T-cell (primary cell): ENCODE measurements at regions not wholly inside any gene's neighbourhood (a gene's known extent, or its start where the extent isn't known, plus 50 kb on each side); places are given as distances from the start of the nearest gene placed in this dataset.

ENCODE experiments used
- ATAC-seq, 4 experiments: fragments of 200-7000 bp in 3 of 4; fragments of 150-1000 bp in 1 of 4; cut with Tn5 transposase; replicated peaks in 1 of 4; 1 replicate in 3 of 4; 2 replicates in 1 of 4; pipeline ENCODE4 v1.10.0; 2021; ENCODE audit warnings: moderate library complexity in 3 of 4, mild to moderate bottlenecking in 2 of 4, moderate number of reproducible peaks in 1 of 4
- CTCF ChIA-PET, 2 donors: fragments of 300-600 bp; sonication (Branson Sonifier 250); formaldehyde crosslinking; loops; one replicate each; lab custom pipeline; 2022; ENCODE audit warnings: antibody characterized with exemption in 2 of 2; lab: Charles Lee
- POLR2A ChIA-PET, 2 donors: fragments of 300-600 bp; sonication (Branson Sonifier 250); formaldehyde crosslinking; loops; one replicate each; lab custom pipeline; 2022; ENCODE audit warnings: antibody characterized with exemption in 2 of 2; lab: Charles Lee
- DNase-seq, 35 experiments: peaks; one replicate each; pipeline versions ENCODE4 v3.0.0 to v3.0.0-alpha.2; 2013 to 2023
- H3K27ac ChIP-seq: one replicate; pipeline ENCODE4 v1.5.1; 2013; ENCODE audit warnings: low read length
- H3K27me3 ChIP-seq, 2 experiments: replicated peaks in 1 of 2; 1 replicate in 1 of 2; 2 replicates in 1 of 2; pipeline versions ENCODE4 v1.6.1 to v1.7.0; 2013; ENCODE audit warnings: low read length in 1 of 2, mixed read lengths in 1 of 2; ENCODE audit not compliant: control insufficient read depth in 2 of 2, insufficient read depth in 2 of 2; ENCODE audit errors: extremely low read depth in 1 of 2
- H3K36me3 ChIP-seq, 2 donors: 1 replicate in 1 of 2; 2 replicates in 1 of 2; pipeline versions ENCODE4 v1.6.1 to v1.7.0; 2013; ENCODE audit warnings: low read length in 1 of 2; ENCODE audit not compliant: control insufficient read depth in 2 of 2, insufficient read depth in 1 of 2; ENCODE audit errors: extremely low read depth in 1 of 2
- H3K4me1 ChIP-seq, 2 experiments: 1 replicate in 1 of 2; 2 replicates in 1 of 2; pipeline versions ENCODE4 v1.6.1 to v1.7.0; 2013; ENCODE audit warnings: low read length in 2 of 2, mixed read lengths in 1 of 2; ENCODE audit not compliant: insufficient read depth in 2 of 2, control insufficient read depth in 1 of 2; ENCODE audit errors: extremely low read depth in 1 of 2
- H3K4me3 ChIP-seq, 2 donors: 1 replicate in 1 of 2; 2 replicates in 1 of 2; pipeline versions ENCODE4 v1.5.1 to v1.7.0; 2013; ENCODE audit warnings: mild to moderate bottlenecking in 2 of 2, low read length in 1 of 2, moderate library complexity in 1 of 2; ENCODE audit not compliant: control insufficient read depth in 1 of 2; ENCODE audit errors: extremely low read depth in 1 of 2
- H3K9me3 ChIP-seq: 2 replicates; pipeline ENCODE4 v1.7.0; 2013
- H3K27ac Mint-ChIP-seq, 2 donors: one replicate each; pipeline ENCODE4 v1.8.0; 2020 to 2021; ENCODE audit warnings: mild to moderate bottlenecking in 2 of 2, mixed read lengths in 2 of 2
- H3K27me3 Mint-ChIP-seq, 2 donors: one replicate each; pipeline ENCODE4 v1.8.0; 2021 to 2022; ENCODE audit warnings: mixed read lengths in 2 of 2
- H3K36me3 Mint-ChIP-seq: one replicate; pipeline ENCODE4 v1.8.0; 2021; ENCODE audit warnings: mixed read lengths
- H3K4me1 Mint-ChIP-seq, 3 donors: one replicate each; pipeline ENCODE4 v1.8.0; 2020 to 2022; ENCODE audit warnings: mixed read lengths in 3 of 3, mild to moderate bottlenecking in 1 of 3
- H3K4me3 Mint-ChIP-seq, 3 donors: one replicate each; pipeline ENCODE4 v1.8.0; 2020 to 2022; ENCODE audit warnings: mild to moderate bottlenecking in 3 of 3, mixed read lengths in 3 of 3, moderate library complexity in 3 of 3
- H3K9me3 Mint-ChIP-seq, 3 donors: one replicate each; pipeline ENCODE4 v1.8.0; 2020 to 2022; ENCODE audit warnings: mixed read lengths in 3 of 3
- WGBS: methylation state at CpG from one replicate; pipeline ENCODE4 v1.1.5; 2013; ENCODE audit warnings: missing lambda C conversion rate; ENCODE audit not compliant: insufficient coverage; 5-methylcytosine and 5-hydroxymethylcytosine counted together

- no peaks in the 10 kb centered on the region for H3K4me1 ChIP-seq
- ChIA-PET CTCF (no interaction called here), POLR2A (no interaction called here)
- no peaks in the 10 kb centered on the region for H3K36me3 ChIP-seq
- WGBS = 51% methylated on average over 4 of the region's 12 CpGs
- peaks cover 0 to 8% (median 7%) of the 10 kb centered on the region in 3 donors for H3K4me1 Mint-ChIP-seq
- H3K4me3 ChIP-seq = no peak overlapping the region
- no peaks in the 10 kb centered on the region for H3K36me3 Mint-ChIP-seq
- H3K9me3 ChIP-seq = no peaks in the 10 kb centered on the region
- H3K27ac Mint-ChIP-seq = no peak overlapping the region
- H3K27me3 Mint-ChIP-seq = peaks cover 4 to 11% of the 10 kb centered on the region in 2 donors
- no peak overlapping the region for H3K27ac ChIP-seq
- no peaks in the 10 kb centered on the region for H3K9me3 Mint-ChIP-seq
- H3K4me3 Mint-ChIP-seq = no peak overlapping the region
- DNase-seq = peak in 8 of 35 experiments; percentile 2 to 19 (median 6)
- H3K27me3 ChIP-seq = no peaks in the 10 kb centered on the region
- ATAC-seq = no peak
Observed at GRCh38 chr6:14396826-14397517, 279.4 kb downstream of the CD83 start.

GRCh38 chr6:14397518-14397901 lies 279.9 kb downstream of the CD83 start:
- no peaks in the 10 kb centered on the region for H3K9me3 Mint-ChIP-seq
- H3K27me3 Mint-ChIP-seq = peaks cover 4 to 11% of the 10 kb centered on the region in 2 donors
- Histone ChIP-seq H3K27me3 (no peaks in the 10 kb centered on the region), H3K4me1 (no peaks in the 10 kb centered on the region), H3K36me3 (no peaks in the 10 kb centered on the region), H3K9me3 (no peaks in the 10 kb centered on the region), H3K4me3 (no peak overlapping the region), H3K27ac (no peak overlapping the region)
- 75% methylated on average over 2 of the region's 6 CpGs for WGBS
- peaks cover 0 to 8% (median 7%) of the 10 kb centered on the region in 3 donors for H3K4me1 Mint-ChIP-seq
- ChIA-PET CTCF (no interaction called here), POLR2A (no interaction called here)
- H3K36me3 Mint-ChIP-seq = no peaks in the 10 kb centered on the region
- ATAC-seq = no peak
- no peak for DNase-seq
- H3K27ac Mint-ChIP-seq = no peak overlapping the region
- no peak overlapping the region for H3K4me3 Mint-ChIP-seq

GRCh38 chr6:14398953-14399352 lies 281.4 kb downstream of the CD83 start:
- Mint-ChIP-seq H3K27me3 (peaks cover 4 to 11% of the 10 kb centered on the region in 2 donors), H3K4me3 (no peak overlapping the region), H3K4me1 (peaks cover 0 to 8% (median 7%) of the 10 kb centered on the region in 3 donors), H3K27ac (no peak overlapping the region), H3K36me3 (no peaks in the 10 kb centered on the region), H3K9me3 (no peaks in the 10 kb centered on the region)
- DNase-seq = no peak
- H3K4me1 ChIP-seq = no peaks in the 10 kb centered on the region
- H3K36me3 ChIP-seq = peaks cover 0 to 4% of the 10 kb centered on the region in 2 donors
- POLR2A ChIA-PET = no interaction called here
- no peaks in the 10 kb centered on the region for H3K9me3 ChIP-seq
- CTCF ChIA-PET = interaction anchor here in 1 of 2 donors (0.6 kb wide), 1 partner anchor 1214 kb away, joined by 3 read pairs; no protein-coding TSS in a partner anchor
- no peak overlapping the region for H3K27ac ChIP-seq
- no peak for ATAC-seq
- H3K27me3 ChIP-seq = no peaks in the 10 kb centered on the region
- 100% methylated on average over 1 of the region's 2 CpGs for WGBS
- H3K4me3 ChIP-seq = no peak overlapping the region

- Mint-ChIP-seq H3K4me1 (peaks cover 0 to 8% (median 7%) of the 10 kb centered on the region in 3 donors), H3K9me3 (no peaks in the 10 kb centered on the region), H3K36me3 (no peaks in the 10 kb centered on the region), H3K27me3 (peaks cover 4 to 11% of the 10 kb centered on the region in 2 donors), H3K27ac (peak overlapping the region in 1 of 2 donors; percentile 33), H3K4me3 (no peak overlapping the region)
- DNase-seq = no peak
- Histone ChIP-seq H3K9me3 (no peaks in the 10 kb centered on the region), H3K4me1 (no peaks in the 10 kb centered on the region), H3K36me3 (peaks cover 0 to 4% of the 10 kb centered on the region in 2 donors), H3K4me3 (no peak overlapping the region), H3K27me3 (no peaks in the 10 kb centered on the region), H3K27ac (no peak overlapping the region)
- POLR2A ChIA-PET = no interaction called here
- ATAC-seq = no peak
- CTCF ChIA-PET = interaction anchor here in 1 of 2 donors (0.6 kb wide), 1 partner anchor 1213 kb away, joined by 3 read pairs; no protein-coding TSS in a partner anchor
- WGBS = 80% methylated on average over 5 of the region's 5 CpGs
Observed at GRCh38 chr6:14399635-14400034, 282.1 kb downstream of the CD83 start.

- Histone ChIP-seq H3K27ac (no peak overlapping the region), H3K27me3 (no peaks in the 10 kb centered on the region), H3K4me1 (no peaks in the 10 kb centered on the region), H3K9me3 (no peaks in the 10 kb centered on the region), H3K4me3 (no peak overlapping the region), H3K36me3 (peaks cover 0 to 4% of the 10 kb centered on the region in 2 donors)
- H3K27ac Mint-ChIP-seq = no peak overlapping the region
- 100% methylated on average over 2 of the region's 5 CpGs for WGBS
- H3K4me3 Mint-ChIP-seq = no peak overlapping the region
- no peaks in the 10 kb centered on the region for H3K36me3 Mint-ChIP-seq
- H3K27me3 Mint-ChIP-seq = peaks cover 4 to 11% of the 10 kb centered on the region in 2 donors
- ChIA-PET CTCF (no interaction called here), POLR2A (no interaction called here)
- no peaks in the 10 kb centered on the region for H3K9me3 Mint-ChIP-seq
- H3K4me1 Mint-ChIP-seq = peaks cover 0 to 8% (median 7%) of the 10 kb centered on the region in 3 donors
- DNase-seq (no peak), ATAC-seq (no peak)
Observed at GRCh38 chr6:14401246-14401645, 283.7 kb downstream of the CD83 start.

GRCh38 chr6:14406614-14407331 lies 289.2 kb downstream of the CD83 start:
- ATAC-seq (no peak), DNase-seq (no peak)
- Mint-ChIP-seq H3K36me3 (no peaks in the 10 kb centered on the region), H3K4me3 (no peak overlapping the region), H3K27me3 (no peaks in the 10 kb centered on the region), H3K9me3 (no peaks in the 10 kb centered on the region), H3K27ac (no peak overlapping the region), H3K4me1 (peaks cover 0 to 5% (median 0%) of the 10 kb centered on the region in 3 donors)
- ChIA-PET CTCF (no interaction called here), POLR2A (no interaction called here)
- Histone ChIP-seq H3K36me3 (peaks cover 0 to 4% of the 10 kb centered on the region in 2 donors), H3K27ac (no peak overlapping the region), H3K27me3 (no peaks in the 10 kb centered on the region), H3K4me3 (no peak overlapping the region), H3K9me3 (no peaks in the 10 kb centered on the region), H3K4me1 (no peaks in the 10 kb centered on the region)
- WGBS = 88% methylated on average over 4 of the region's 9 CpGs
